IPS DF 6.9 (cell line): ENCODE measurements at regions not wholly inside any gene's neighbourhood (a gene's known extent, or its start where the extent isn't known, plus 50 kb on each side); places are given as distances from the start of the nearest gene placed in this dataset.
"Not testable (repeated sequence)": the region's sequence is repeated elsewhere in the genome, so short reads cannot be mapped to it uniquely, and the experiment has no call there.

Source experiments
- DNase-seq: peaks from one replicate; pipeline ENCODE4 v3.0.0-alpha.2; 2013; ENCODE audit warnings: low read depth, low spot score
- H3K27ac ChIP-seq: one replicate; pipeline ENCODE4 v1.5.1; 2013; ENCODE audit warnings: low read length, control low read depth
- H3K27me3 ChIP-seq: 2 replicates; pipeline ENCODE4 v1.6.1; 2013; ENCODE audit warnings: mild to moderate bottlenecking, low read length; ENCODE audit not compliant: control insufficient read depth, insufficient read depth
- H3K36me3 ChIP-seq: 2 replicates; pipeline ENCODE4 v1.6.1; 2013; ENCODE audit warnings: low read length; ENCODE audit not compliant: control insufficient read depth, insufficient read depth
- H3K4me1 ChIP-seq: 2 replicates; pipeline ENCODE4 v1.6.1; 2013; ENCODE audit warnings: low read length; ENCODE audit not compliant: control insufficient read depth, insufficient read depth
- H3K4me3 ChIP-seq: 2 replicates; pipeline ENCODE4 v1.5.1; 2013; ENCODE audit warnings: mild to moderate bottlenecking, low read length
- H3K9me3 ChIP-seq: 2 replicates; pipeline ENCODE4 v1.6.1; 2013; ENCODE audit warnings: low read length, inconsistent platforms; ENCODE audit not compliant: control insufficient read depth, insufficient read depth
- WGBS: extraction: QIAGEN DNeasy Blood & Tissue Kit; methylation state at CpG from one replicate; pipeline ENCODE4 v1.1.7; 2013; ENCODE audit warnings: mixed read lengths, missing lambda C conversion rate; ENCODE audit not compliant: insufficient read length, insufficient coverage; 5-methylcytosine and 5-hydroxymethylcytosine counted together

- WGBS: no CpG with 5 or more reads among the region's 5 CpGs
- Histone ChIP-seq H3K4me1 (no peaks in the 10 kb centered on the region), H3K36me3 (no peaks in the 10 kb centered on the region), H3K4me3 (no peak overlapping the region), H3K27ac (no peak overlapping the region), H3K9me3 (peaks cover under 1% of the 10 kb centered on the region; the same call in 1 of the 2 replicates), H3K27me3 (peaks cover 2% of the 10 kb centered on the region; the same call in 1 of the 2 replicates)
- no peak for DNase-seq
These were observed 103.2 kb upstream of the FRG1 start for GRCh38 chr4:189837471-189837870.

DNA sequence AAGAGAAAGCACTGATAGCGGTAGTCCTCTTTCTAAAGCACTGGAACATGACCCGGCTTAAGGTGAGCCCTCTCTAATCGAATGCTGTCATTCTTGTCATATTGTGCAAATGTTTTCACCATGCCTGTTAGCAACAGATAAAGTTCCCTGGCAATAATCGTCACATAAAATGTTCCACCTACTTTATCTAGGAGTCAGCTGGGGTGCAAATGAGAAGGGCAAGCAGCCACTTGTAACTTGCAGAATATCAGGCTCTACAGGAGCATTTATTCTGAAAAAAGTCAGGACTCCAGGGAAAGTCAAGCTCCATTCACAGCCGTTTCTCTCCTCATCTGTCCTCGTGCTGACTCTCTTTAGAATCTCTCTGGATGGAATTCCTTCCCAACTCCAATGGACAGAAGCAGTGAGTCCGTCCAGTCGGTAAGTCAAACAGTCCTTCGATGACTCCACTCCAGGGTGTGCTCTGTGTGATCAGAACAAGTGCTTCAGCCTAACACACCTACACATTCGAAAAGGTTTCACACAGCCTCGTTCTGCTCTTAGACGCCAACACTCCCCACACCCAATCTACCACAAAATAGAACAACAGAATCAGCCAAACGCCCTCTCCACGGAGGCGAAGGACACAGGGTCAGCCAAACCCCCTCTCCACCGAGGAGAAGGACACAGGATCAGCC lies 101.7 kb upstream of the FRG1 start:
- Histone ChIP-seq H3K27me3 (peaks cover 2% of the 10 kb centered on the region; the same call in 1 of the 2 replicates), H3K27ac (no peak overlapping the region), H3K9me3 (peaks cover 1% of the 10 kb centered on the region; the same call in 1 of the 2 replicates), H3K4me1 (no peaks in the 10 kb centered on the region), H3K36me3 (no peaks in the 10 kb centered on the region), H3K4me3 (no peak overlapping the region)
- no peak for DNase-seq
- no CpG with 5 or more reads among the region's 16 CpGs for WGBS

DNA sequence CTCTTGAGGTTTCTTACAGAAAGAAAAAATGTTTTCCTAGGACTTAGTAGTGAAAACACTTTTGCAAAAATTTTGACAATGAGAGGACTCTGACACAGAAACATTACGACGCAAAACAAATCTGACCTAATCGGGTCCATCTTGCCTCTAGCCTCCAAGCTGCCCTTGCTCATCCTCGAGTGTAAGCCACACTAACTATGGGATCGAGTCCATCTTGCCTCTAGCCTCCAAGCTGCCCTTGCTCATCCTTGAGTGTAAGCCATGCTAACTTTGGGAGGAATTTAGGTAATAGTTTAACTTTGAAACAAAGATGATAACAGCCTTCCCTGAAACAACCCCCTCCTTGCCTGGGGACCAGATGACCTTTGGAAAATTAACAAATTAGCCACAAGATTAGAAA lies 100.3 kb upstream of the FRG1 start:
- no peak overlapping the region for H3K4me3 ChIP-seq
- peaks cover 1% of the 10 kb centered on the region; the same call in 1 of the 2 replicates for H3K9me3 ChIP-seq
- H3K27me3 ChIP-seq: peaks cover 2% of the 10 kb centered on the region; the same call in 1 of the 2 replicates
- no CpG with 5 or more reads among the region's 5 CpGs for WGBS
- H3K4me1 ChIP-seq: no peaks in the 10 kb centered on the region
- no peak overlapping the region for H3K27ac ChIP-seq
- H3K36me3 ChIP-seq: no peaks in the 10 kb centered on the region
- DNase-seq: no peak

GRCh38 chr4:189843413-189844009 lies 97.2 kb upstream of the FRG1 start:
- Histone ChIP-seq H3K27ac (no peak overlapping the region), H3K36me3 (no peaks in the 10 kb centered on the region), H3K27me3 (peaks cover 2% of the 10 kb centered on the region; the same call in 1 of the 2 replicates), H3K4me3 (no peak overlapping the region), H3K4me1 (no peaks in the 10 kb centered on the region), H3K9me3 (peaks cover 1% of the 10 kb centered on the region; the same call in 1 of the 2 replicates)
- no CpG with 5 or more reads among the region's 10 CpGs for WGBS
- no peak for DNase-seq

DNA sequence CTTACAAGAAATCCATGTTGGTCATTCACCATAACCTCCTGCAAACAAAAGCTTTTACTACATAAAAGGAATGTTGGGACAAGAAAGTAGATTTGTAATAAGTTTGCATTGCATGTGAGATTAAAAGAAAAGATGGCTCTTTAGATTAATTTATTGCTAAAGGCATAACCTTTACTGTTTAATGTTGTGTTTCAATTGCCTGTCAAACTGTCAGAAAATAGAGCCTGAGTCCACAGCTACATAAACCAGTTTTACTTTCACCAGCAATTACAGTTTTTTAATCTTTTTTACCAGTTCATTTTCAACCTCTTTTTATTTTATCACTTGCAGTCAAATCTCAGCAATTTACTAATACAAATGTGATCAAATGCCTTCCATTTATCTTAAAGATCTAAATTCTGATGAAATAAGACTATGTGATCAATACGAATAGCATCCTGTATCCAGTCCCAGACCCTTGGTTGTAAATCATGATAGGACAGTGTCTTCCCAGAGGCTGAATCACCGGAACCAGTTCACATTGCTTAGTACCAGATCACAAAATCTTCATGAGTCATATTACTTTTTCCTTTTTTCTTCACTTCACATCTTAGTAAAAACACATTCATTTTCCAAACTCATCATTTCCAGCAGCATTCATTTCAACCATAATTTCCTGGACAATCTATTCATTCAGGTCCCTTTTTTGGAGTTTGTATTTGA lies 95.4 kb upstream of the FRG1 start:
- Histone ChIP-seq H3K4me3 (no peak overlapping the region), H3K27me3 (no peaks in the 10 kb centered on the region), H3K27ac (no peak overlapping the region), H3K4me1 (no peaks in the 10 kb centered on the region), H3K9me3 (peaks cover 1% of the 10 kb centered on the region), H3K36me3 (no peaks in the 10 kb centered on the region)
- DNase-seq: no peak
- WGBS: no CpG with 5 or more reads among the region's 2 CpGs

GRCh38 chr4:189846094-189846493 lies 94.6 kb upstream of the FRG1 start:
- not testable (repeated sequence) for H3K36me3 ChIP-seq, H3K4me1 ChIP-seq, DNase-seq, H3K9me3 ChIP-seq, H3K27ac ChIP-seq, H3K4me3 ChIP-seq, H3K27me3 ChIP-seq
- no CpG with 5 or more reads among the region's 31 CpGs for WGBS

DNA sequence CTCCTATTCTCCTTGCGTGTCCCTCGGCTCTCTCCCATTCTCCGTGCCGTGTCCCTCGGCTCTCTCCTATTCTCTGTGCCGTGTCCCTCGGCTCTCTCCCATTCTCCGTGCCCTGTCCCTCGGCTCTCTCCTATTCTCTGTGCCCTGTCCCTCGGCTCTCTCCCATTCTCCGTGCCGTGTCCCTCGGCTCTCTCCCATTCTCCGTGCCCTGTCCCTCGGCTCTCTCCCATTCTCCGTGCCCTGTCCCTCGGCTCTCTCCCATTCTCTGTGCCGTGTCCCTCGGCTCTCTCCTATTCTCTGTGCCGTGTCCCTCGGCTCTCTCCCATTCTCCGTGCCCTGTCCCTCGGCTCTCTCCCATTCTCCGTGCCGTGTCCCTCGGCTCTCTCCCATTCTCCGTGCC lies 94.1 kb upstream of the FRG1 start:
- not testable (repeated sequence) for H3K36me3 ChIP-seq, H3K27ac ChIP-seq, H3K27me3 ChIP-seq, H3K4me1 ChIP-seq, H3K9me3 ChIP-seq, H3K4me3 ChIP-seq, DNase-seq
- WGBS: no CpG with 5 or more reads among the region's 27 CpGs

GRCh38 chr4:189848672-189849071 lies 92.0 kb upstream of the FRG1 start:
- DNase-seq, H3K36me3 ChIP-seq, H3K27ac ChIP-seq, H3K27me3 ChIP-seq, H3K4me3 ChIP-seq, H3K9me3 ChIP-seq, H3K4me1 ChIP-seq: not testable (repeated sequence)
- no CpG with 5 or more reads among the region's 3 CpGs for WGBS

DNA sequence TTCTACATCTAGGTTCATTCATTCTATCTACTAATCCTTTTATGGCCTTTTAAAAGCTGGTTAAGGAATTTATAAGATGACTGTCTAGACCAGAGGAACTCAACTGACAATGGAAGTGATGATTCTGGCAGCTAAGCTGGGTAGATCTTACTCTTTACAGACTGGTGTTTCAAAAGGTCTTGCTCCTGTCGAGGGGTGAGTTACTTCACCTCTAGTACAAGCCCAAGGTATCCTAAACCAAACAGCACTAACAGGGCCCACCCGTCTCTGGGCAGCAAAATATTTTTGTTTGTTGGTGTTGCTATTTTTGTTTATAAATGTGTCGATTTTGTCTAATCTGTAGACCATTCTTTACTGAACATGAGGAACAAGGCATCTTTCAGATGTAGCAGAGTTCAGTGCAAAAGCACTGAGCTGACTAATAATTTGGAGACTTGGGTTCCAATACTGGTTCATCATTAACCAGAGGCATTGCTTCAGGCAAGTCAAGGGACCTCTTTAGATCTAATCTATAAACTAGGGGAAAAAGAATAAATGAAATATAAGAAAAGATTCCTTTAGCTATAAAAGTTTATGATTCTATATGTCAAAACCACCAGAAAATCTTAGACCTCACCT lies 90.3 kb upstream of the FRG1 start:
- Histone ChIP-seq H3K27me3 (no peaks in the 10 kb centered on the region), H3K4me3 (no peak overlapping the region), H3K4me1 (no peaks in the 10 kb centered on the region), H3K36me3 (no peaks in the 10 kb centered on the region), H3K27ac (no peak overlapping the region), H3K9me3 (no peaks in the 10 kb centered on the region; the same call in none of the 2 replicates)
- no CpG with 5 or more reads among the region's 3 CpGs for WGBS
- DNase-seq: no peak

DNA sequence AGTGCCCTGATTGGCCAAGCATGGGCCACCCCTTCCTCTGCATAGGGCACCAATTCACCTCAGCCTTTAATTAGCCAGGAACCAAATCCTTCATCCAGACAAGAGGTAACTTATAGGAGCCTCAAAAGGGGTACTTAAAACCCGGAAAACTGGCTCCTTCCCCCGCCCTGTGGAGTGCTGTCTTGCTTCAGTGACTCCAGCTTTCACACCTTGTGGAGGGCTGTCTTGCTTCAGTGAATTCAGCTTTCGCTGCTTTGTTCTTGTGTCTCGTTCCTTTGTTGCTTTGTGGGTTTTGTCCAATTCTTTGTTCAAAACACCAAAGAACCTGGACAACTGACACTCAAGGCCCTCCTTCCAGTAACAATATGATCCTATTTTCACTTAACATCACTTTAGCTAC lies 82.2 kb upstream of the FRG1 start:
- Histone ChIP-seq H3K4me1 (no peaks in the 10 kb centered on the region), H3K36me3 (no peaks in the 10 kb centered on the region), H3K9me3 (peaks cover 2% of the 10 kb centered on the region; the same call in 1 of the 2 replicates), H3K27ac (no peak overlapping the region), H3K4me3 (no peak overlapping the region), H3K27me3 (no peaks in the 10 kb centered on the region)
- WGBS: no CpG with 5 or more reads among the region's 4 CpGs
- DNase-seq: no peak
